IPS-18a (cell line): ENCODE measurements at regions not wholly inside any gene's neighbourhood (a gene's known extent, or its start where the extent isn't known, plus 50 kb on each side); places are given as distances from the start of the nearest gene placed in this dataset.
"Not testable (repeated sequence)": the region's sequence is repeated elsewhere in the genome, so short reads cannot be mapped to it uniquely, and the experiment has no call there.

Experiments used
- H3K27ac ChIP-seq: one replicate; pipeline ENCODE4 v1.5.1; 2013; ENCODE audit warnings: low read length
- H3K27me3 ChIP-seq: one replicate; pipeline ENCODE4 v1.6.1; 2013; ENCODE audit warnings: mild to moderate bottlenecking, low read length; ENCODE audit not compliant: control insufficient read depth, insufficient read depth
- H3K36me3 ChIP-seq: one replicate; pipeline ENCODE4 v1.6.1; 2013; ENCODE audit warnings: low read depth, low read length; ENCODE audit not compliant: control insufficient read depth
- H3K4me1 ChIP-seq: one replicate; pipeline ENCODE4 v1.6.1; 2013; ENCODE audit warnings: low read depth, low read length; ENCODE audit not compliant: control insufficient read depth
- H3K4me3 ChIP-seq: one replicate; pipeline ENCODE4 v1.5.1; 2013; ENCODE audit warnings: low read length
- H3K9ac ChIP-seq: one replicate; pipeline ENCODE4 v1.6.1; 2013; ENCODE audit warnings: mild to moderate bottlenecking, low read length, moderate library complexity
- H3K9me3 ChIP-seq: one replicate; pipeline ENCODE4 v1.6.1; 2013; ENCODE audit warnings: low read depth, low read length; ENCODE audit not compliant: control insufficient read depth

GRCh38 chr16:52929478-52930400, 123.0 kb downstream of the CHD9NB start:
- Histone ChIP-seq H3K9me3 (no peaks in the 10 kb centered on the region), H3K27ac (no peak overlapping the region), H3K4me1 (no peaks in the 10 kb centered on the region), H3K27me3 (no peaks in the 10 kb centered on the region), H3K4me3 (no peak overlapping the region), H3K36me3 (no peaks in the 10 kb centered on the region), H3K9ac (no peak overlapping the region)

DNA sequence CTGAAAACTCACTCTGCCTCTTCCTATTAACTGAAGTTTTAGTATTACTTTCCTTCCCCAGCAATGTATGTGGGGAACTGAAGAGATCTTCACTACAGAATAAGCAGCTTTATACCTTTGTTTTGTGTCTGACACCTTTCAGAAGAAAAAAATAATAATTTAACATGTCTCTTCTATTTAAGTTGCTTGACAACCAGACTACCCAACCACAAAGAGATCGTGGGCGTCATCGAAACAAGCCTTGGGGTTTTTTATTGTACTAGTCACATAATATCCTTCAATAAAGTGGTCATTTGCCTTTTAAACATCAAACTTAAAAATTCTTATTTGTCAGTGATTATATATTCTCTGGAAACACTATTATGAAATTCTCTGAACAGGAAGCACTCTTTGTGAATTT, 123.7 kb downstream of the CHD9NB start:
- no peaks in the 10 kb centered on the region for H3K9me3 ChIP-seq
- H3K27me3 ChIP-seq = no peaks in the 10 kb centered on the region
- H3K36me3 ChIP-seq = no peaks in the 10 kb centered on the region
- H3K9ac ChIP-seq = no peak overlapping the region
- H3K27ac ChIP-seq = no peak overlapping the region
- H3K4me3 ChIP-seq = no peak overlapping the region
- no peaks in the 10 kb centered on the region for H3K4me1 ChIP-seq

GRCh38 chr16:52925143-52925542, 127.6 kb downstream of the CHD9NB start:
- H3K4me1 ChIP-seq = no peaks in the 10 kb centered on the region
- no peaks in the 10 kb centered on the region for H3K36me3 ChIP-seq
- no peaks in the 10 kb centered on the region for H3K9me3 ChIP-seq
- H3K9ac ChIP-seq = no peak overlapping the region
- no peak overlapping the region for H3K4me3 ChIP-seq
- no peak overlapping the region for H3K27ac ChIP-seq
- H3K27me3 ChIP-seq = no peaks in the 10 kb centered on the region

DNA sequence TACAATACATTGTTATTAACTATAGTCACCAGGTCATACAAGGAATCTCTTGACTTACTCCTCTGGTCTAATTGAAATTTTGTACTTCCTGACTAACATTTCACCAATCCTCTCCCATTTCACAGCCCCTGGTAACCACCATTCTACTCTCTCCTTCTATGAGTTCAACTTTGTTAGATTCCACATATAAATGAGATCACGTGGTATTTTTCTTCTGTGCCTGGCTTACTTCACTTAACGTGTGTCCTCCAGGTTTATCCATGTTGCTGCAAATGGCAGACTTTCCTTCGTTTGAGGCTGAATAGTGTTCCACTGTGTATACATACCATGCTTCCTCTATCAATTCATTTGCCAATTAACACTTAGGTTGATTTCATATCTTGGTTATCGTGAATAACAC, 128.5 kb downstream of the CHD9NB start:
- Histone ChIP-seq H3K9me3 (no peaks in the 10 kb centered on the region), H3K27me3 (no peaks in the 10 kb centered on the region), H3K36me3 (no peaks in the 10 kb centered on the region)

GRCh38 chr16:52921104-52921503, 131.6 kb downstream of the CHD9NB start:
- Histone ChIP-seq H3K9me3 (no peaks in the 10 kb centered on the region), H3K27me3 (no peaks in the 10 kb centered on the region), H3K36me3 (no peaks in the 10 kb centered on the region), H3K4me3 (no peak overlapping the region), H3K9ac (no peak overlapping the region), H3K27ac (no peak overlapping the region), H3K4me1 (no peaks in the 10 kb centered on the region)

More for the DNA sequence above, 128.5 kb downstream of the CHD9NB start:
- H3K9ac ChIP-seq = no peak overlapping the region
- H3K4me3 ChIP-seq = no peak overlapping the region
- H3K4me1 ChIP-seq = no peaks in the 10 kb centered on the region
- no peak overlapping the region for H3K27ac ChIP-seq

- no peak overlapping the region for H3K27ac ChIP-seq
Measured at GRCh38 chr16:52920331-52920730, 132.4 kb downstream of the CHD9NB start.

DNA sequence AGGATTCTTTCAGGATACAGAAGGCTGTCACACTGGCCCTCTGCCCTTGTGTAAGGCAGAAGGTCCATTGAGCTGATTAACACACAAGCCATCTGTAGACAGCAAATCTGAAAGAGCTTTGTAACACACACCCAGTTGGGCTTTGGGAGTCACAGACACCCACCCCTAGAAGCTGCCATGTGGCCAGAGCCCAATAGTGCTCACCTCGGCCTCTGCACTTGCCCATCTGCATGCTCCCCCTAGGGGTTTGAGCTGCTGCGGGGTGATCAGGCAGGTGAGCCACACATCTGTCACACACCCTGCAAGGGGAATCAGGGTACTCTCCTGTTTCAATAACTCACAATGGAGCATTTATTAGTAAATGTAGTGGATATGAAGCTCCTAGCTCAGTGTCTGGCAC, 138.3 kb downstream of the CHD9NB start:
- H3K4me3 ChIP-seq = no peak overlapping the region
- H3K9me3 ChIP-seq = no peaks in the 10 kb centered on the region
- no peaks in the 10 kb centered on the region for H3K36me3 ChIP-seq
- H3K4me1 ChIP-seq = no peaks in the 10 kb centered on the region
- no peaks in the 10 kb centered on the region for H3K27me3 ChIP-seq
- no peak overlapping the region for H3K9ac ChIP-seq
- H3K27ac ChIP-seq = no peak overlapping the region

More at GRCh38 chr16:52920331-52920730, 132.4 kb downstream of the CHD9NB start:
- Histone ChIP-seq H3K36me3 (no peaks in the 10 kb centered on the region), H3K4me1 (no peaks in the 10 kb centered on the region), H3K9ac (no peak overlapping the region), H3K4me3 (no peak overlapping the region), H3K27me3 (no peaks in the 10 kb centered on the region), H3K9me3 (no peaks in the 10 kb centered on the region)

DNA sequence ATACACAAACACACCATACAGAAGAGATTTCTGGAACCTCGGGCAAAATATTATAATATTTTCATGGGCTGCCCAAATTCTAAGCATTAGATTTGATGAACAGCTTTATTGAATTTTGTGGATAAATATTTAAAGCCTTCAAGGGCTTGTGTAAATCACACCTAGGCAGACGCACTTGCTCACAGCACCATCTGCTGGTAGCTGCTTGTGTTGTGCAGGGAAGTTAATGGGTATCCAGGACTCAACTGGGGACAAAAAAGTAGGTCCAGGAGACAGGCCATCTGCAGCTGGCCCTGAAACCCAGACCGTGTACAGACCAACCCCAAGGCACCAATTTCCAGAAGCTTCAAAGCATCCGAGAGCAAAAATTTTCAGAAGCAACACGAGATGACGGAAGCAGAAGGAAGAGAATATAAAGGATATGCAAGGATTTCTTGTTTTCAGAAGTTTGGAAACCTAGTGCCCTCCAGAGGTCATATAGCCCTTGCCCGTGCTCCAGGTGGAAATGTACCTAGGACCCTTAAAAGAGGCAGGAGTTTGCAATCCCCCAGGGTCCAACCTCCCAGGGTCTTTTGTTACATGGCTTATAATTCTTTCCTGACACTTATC, 140.0 kb downstream of the CHD9NB start:
- Histone ChIP-seq H3K4me3 (no peak overlapping the region), H3K27ac (no peak overlapping the region), H3K9ac (no peak overlapping the region), H3K4me1 (no peaks in the 10 kb centered on the region), H3K9me3 (no peaks in the 10 kb centered on the region), H3K36me3 (no peaks in the 10 kb centered on the region), H3K27me3 (no peaks in the 10 kb centered on the region)

DNA sequence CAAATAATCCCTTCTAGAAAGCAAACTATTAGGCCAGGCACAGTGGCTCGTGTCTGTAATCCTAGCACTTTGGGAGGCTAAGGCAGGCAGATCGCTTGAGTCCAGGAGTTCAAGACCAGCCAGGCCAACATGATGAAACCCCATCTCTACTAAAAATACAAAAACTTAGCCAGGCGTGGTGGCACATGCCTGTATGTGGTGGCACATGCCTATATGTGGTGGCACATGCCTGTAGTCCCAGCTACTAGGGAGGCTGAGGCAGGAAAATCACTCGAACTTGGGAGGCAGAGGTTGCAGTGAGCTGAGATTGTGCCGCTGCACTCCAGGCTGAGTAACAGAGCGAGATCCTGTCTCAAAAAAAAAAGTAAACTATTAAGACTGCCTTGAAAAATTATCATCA, 144.6 kb downstream of the CHD9NB start:
- H3K4me1 ChIP-seq, H3K27me3 ChIP-seq, H3K9ac ChIP-seq, H3K36me3 ChIP-seq, H3K9me3 ChIP-seq, H3K4me3 ChIP-seq, H3K27ac ChIP-seq: not testable (repeated sequence)

DNA sequence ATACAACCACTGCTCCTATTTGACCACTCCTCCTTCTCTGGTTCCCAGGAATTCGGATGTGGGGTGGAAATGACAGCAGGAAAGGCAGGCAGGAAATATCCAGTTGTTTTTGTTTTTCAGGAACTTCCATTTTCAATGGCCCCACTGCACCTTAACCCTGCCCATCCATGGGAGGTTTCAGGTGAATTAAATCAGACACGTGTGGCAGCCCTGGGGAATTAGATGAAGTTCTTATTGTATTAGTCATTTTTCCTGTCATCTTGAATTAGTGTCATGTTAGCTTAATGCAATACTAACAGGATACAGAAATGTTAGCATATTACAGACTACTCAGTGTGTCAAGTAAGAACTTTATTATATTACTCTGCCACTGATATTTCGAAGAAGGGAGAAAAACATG, 146.4 kb downstream of the CHD9NB start:
- Histone ChIP-seq H3K36me3 (no peaks in the 10 kb centered on the region), H3K27me3 (no peaks in the 10 kb centered on the region), H3K9ac (no peak overlapping the region), H3K4me3 (no peak overlapping the region), H3K4me1 (no peaks in the 10 kb centered on the region), H3K27ac (no peak overlapping the region), H3K9me3 (no peaks in the 10 kb centered on the region)

DNA sequence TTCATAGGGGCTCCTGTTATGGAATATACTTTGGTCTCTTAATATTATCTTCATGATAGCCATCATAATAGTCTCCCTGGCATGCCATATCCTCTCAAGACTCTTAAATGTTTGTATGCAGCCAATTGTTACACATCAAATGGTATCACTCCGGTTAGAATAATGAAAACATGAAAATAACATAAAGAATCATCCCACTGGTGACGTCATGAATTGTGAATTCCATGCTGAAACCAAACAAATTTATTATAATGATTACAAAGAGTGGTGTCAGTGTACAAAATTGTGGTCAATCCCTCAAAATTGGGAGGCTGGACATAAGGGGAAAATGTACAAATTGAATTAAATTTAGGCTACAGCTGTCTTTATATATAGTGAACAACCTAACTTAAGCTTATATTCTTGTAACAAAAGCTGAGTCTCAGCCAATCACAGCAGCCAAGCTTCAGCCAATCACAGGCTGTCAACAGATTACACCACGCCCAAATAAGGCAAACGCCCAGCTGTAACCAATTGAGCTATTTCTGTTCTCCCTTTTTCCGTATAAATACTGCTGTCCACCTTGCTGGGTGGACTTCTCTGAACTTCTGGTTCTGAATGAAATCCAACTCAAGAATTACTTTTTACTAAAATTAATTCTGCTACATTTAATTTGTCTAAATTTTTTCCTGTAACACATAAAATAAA, 156.1 kb downstream of the CHD9NB start:
- Histone ChIP-seq H3K9ac (no peak overlapping the region), H3K27ac (no peak overlapping the region), H3K36me3 (no peaks in the 10 kb centered on the region), H3K27me3 (no peaks in the 10 kb centered on the region), H3K4me1 (no peaks in the 10 kb centered on the region), H3K4me3 (no peak overlapping the region), H3K9me3 (no peaks in the 10 kb centered on the region)
